IPS-11a (cell line): ENCODE measurements at regions not wholly inside any gene's neighbourhood (a gene's known extent, or its start where the extent isn't known, plus 50 kb on each side); places are given as distances from the start of the nearest gene placed in this dataset.
"Not testable (repeated sequence)": the region's sequence is repeated elsewhere in the genome, so short reads cannot be mapped to it uniquely, and the experiment has no call there.

Experiments used
- H3K4me3 ChIP-seq: one replicate; pipeline ENCODE4 v1.5.1; 2013; ENCODE audit warnings: low read depth, low read length, control low read depth

- no peak overlapping the region for H3K4me3 ChIP-seq
Observed at GRCh38 chr10:64277536-64277935, 756.3 kb downstream of the REEP3 start.

- H3K4me3 ChIP-seq, result no peak overlapping the region
Observed at GRCh38 chr10:64283621-64284020, 762.4 kb downstream of the REEP3 start.

DNA sequence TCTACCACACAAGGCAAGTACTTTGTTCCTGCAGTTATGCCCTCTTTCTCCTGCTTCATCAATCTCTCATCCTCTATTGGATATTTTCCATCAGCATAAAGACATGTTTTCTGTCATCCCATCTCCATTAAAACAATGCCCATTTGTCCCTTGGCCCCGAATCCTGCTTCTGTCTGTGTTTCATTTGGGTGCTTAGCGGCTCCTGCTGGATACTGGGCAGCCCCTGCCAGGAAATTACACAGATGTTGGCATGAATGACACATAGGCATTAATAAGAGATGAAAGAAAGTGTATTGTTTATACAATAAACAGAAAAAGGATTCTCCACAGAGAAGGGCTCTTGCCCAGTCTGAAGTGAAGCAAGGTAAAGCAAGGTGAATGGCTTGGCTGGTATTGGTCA lies 765.3 kb downstream of the REEP3 start:
- H3K4me3 ChIP-seq, result no peak overlapping the region

DNA sequence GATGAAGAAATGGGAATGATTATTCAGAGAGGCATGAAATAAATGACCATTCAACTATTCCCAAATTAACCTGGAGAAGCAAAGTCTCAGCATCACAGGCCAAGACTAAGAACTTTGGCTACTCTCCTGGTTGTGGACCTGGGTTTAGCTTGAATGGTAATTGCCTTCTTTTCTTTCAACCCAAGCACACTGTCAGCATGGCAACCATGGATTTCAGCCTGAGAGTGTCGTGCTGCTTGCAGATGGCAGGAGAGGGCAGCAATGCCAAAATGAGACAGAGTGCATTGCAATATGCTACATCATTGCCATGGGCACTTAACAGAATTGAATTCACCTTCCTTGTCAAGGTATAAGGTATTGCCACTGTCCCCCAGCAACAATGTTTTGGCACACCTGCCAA lies 767.2 kb downstream of the REEP3 start:
- no peak overlapping the region for H3K4me3 ChIP-seq

- no peak overlapping the region for H3K4me3 ChIP-seq
Observed at GRCh38 chr10:64303566-64303965, 782.4 kb downstream of the REEP3 start.

GRCh38 chr10:64306729-64307327 lies 785.6 kb downstream of the REEP3 start:
- H3K4me3 ChIP-seq, result no peak overlapping the region

DNA sequence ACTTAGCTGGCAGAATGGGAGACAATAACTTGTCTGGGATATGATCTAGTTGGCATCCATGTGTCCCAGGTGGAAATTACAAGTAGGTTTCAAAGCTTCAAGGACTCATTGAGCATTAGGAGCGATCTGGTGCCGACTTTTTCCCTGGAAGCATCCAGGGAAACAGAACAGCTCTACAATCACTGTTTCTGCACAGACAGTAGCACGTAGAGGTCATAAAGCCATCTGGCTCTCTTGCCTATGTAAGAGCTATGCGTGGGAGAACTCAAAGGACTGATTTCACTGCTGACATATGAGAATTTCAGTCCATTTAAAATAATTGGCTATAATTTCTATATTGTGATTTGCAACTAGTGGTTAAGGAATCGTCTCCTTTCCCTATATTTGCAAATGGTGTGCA lies 791.7 kb downstream of the REEP3 start:
- no peak overlapping the region for H3K4me3 ChIP-seq

GRCh38 chr10:64313967-64314366 lies 792.8 kb downstream of the REEP3 start:
- H3K4me3 ChIP-seq, result no peak overlapping the region

- no peak overlapping the region for H3K4me3 ChIP-seq
Observed at GRCh38 chr10:64316416-64316815, 795.2 kb downstream of the REEP3 start.

- H3K4me3 ChIP-seq, result no peak overlapping the region
Observed at GRCh38 chr10:64316833-64317232, 795.6 kb downstream of the REEP3 start.

DNA sequence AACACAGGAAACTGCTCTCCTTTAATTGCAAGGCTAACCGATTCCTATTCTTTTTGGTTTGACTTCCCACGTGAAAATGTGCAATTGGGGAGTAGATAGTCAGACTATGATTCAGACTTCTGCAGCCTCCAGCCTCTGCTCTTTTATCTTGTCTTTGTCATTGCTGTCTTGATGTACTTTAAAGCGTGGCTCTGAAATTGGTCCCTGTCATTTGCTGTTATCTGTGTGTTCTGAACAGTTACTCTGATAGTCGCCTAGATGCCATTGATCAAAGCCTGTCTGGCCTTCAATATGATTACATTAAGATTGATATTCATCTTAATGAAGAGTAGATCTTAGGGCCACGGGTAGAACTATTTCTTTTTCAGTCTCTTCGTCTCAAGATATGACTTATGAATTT lies 799.2 kb downstream of the REEP3 start:
- H3K4me3 ChIP-seq, result no peak overlapping the region

- H3K4me3 ChIP-seq, result no peak overlapping the region
Observed at GRCh38 chr10:64329510-64329909, 808.3 kb downstream of the REEP3 start.

GRCh38 chr10:64332551-64332950 lies 811.4 kb downstream of the REEP3 start:
- no peak overlapping the region for H3K4me3 ChIP-seq

GRCh38 chr10:64334084-64334483 lies 812.9 kb downstream of the REEP3 start:
- no peak overlapping the region for H3K4me3 ChIP-seq

DNA sequence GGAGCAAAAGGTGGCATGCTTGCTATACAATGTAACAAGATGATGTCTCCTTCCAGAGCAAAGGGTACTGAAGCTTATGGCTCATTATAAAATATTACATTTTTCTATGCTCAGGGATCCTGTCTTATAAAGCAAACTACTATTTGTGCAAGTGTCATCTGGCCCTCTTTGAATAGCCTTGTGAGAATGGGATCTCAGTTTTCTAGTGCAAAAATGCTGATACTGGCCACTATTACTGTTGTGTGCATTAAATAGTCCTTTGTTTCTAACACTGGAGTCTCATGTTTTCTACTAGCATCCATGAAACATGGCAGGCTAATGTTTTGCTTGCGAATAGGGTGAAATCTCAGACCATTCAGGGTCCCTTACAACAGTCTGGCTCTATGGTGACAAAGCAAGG lies 823.0 kb downstream of the REEP3 start:
- H3K4me3 ChIP-seq, result no peak overlapping the region

DNA sequence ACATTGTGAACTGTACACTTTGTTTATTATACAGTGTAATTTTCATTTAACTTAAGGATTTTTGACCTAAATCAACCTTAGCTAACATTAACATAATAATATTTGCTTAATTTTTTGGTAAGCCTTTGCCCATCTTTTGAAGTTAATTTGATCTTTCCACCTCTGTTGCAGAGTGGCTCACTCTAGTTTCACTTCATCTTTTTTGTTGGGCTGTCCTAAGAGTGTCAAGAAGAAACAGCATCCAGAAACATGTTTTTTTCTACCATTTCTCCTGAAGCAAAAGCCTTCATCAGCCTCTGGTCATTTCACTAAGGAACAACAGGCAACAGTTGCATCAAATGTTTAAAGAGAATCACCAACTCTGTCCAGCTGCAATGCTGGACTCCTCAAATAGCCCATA lies 824.7 kb downstream of the REEP3 start:
- no peak overlapping the region for H3K4me3 ChIP-seq

DNA sequence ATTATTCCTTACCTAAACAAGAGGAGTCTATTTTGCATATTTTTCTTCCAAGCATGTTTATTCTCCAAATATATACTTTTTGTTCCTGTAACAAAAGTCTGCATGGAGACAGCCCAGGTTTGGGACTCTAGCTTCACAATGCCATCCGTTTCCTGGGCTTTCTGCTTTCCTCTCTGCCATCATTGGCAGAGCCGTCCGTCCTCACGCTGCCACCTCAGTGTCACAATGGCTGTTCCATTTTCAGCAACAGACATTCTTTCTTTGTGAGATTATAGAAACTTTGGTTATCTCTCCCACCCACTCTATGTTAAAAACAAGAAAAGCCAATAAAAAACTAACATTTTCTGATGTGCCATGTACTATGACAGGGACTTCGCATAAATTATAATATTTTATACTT lies 825.2 kb downstream of the REEP3 start:
- H3K4me3 ChIP-seq, result no peak overlapping the region

- no peak overlapping the region for H3K4me3 ChIP-seq
Observed at GRCh38 chr10:64350665-64351064, 829.5 kb downstream of the REEP3 start.

GRCh38 chr10:64358907-64359306 lies 837.7 kb downstream of the REEP3 start:
- H3K4me3 ChIP-seq, result no peak overlapping the region

GRCh38 chr10:64360240-64360639 lies 839.0 kb downstream of the REEP3 start:
- H3K4me3 ChIP-seq, result not testable (repeated sequence)

DNA sequence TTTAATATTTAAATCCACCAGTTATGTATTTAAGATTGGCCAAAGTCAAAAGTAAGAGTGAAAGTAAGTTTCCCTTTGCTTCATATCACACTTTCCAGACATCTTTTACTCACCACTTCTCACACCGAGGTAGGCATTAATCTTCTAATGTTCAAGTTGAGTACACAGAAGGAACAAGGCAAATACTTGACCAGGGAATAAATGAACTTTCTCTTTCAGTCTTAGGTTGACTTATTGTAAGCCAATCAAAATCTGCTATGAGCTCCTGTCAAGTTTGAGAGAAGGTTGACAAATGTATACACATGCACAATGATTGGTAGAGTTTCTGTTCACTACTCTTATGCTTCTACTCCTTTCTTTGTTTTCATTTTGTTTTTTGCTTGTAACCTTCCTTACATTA lies 842.5 kb downstream of the REEP3 start:
- H3K4me3 ChIP-seq, result no peak overlapping the region

GRCh38 chr10:64365663-64366062 lies 844.5 kb downstream of the REEP3 start:
- no peak overlapping the region for H3K4me3 ChIP-seq

- no peak overlapping the region for H3K4me3 ChIP-seq
Observed at GRCh38 chr10:64368298-64368697, 847.1 kb downstream of the REEP3 start.
